H1 (cell line): ENCODE measurements at regions not wholly inside any gene's neighbourhood (a gene's known extent, or its start where the extent isn't known, plus 50 kb on each side); places are given as distances from the start of the nearest gene placed in this dataset.

Source experiments
- TF ChIP-seq, protein P1 (sequence below): fragments of 300-600 bp; sonication (generic); IDR thresholded peaks from 2 replicates; pipeline ENCODE4 v1.7.1; 2012; ENCODE audit warnings: low read length, moderate library complexity, mild to moderate bottlenecking, inconsistent platforms; ENCODE audit not compliant: insufficient replicate concordance

DNA sequence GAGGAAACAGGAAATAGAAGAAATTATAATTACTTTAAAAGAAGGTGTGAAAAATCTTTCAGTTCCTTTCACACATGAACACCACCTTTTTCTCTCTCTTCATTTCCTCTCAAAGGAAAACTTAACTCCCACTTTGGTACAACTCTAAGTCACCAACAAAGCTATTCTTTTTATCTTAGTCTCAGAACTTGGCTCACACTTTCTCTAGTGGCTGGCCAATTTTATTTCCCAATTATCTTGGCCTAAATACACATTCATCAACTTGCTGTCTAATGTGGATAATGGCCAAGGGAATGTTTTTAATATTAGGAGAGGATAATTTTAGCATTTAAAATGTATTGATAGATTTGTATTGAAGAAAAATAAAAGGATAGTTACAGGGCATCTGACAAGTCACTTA is 64.5 kb upstream of the NAV3 start (continued):
- TF ChIP-seq, protein P1, sequence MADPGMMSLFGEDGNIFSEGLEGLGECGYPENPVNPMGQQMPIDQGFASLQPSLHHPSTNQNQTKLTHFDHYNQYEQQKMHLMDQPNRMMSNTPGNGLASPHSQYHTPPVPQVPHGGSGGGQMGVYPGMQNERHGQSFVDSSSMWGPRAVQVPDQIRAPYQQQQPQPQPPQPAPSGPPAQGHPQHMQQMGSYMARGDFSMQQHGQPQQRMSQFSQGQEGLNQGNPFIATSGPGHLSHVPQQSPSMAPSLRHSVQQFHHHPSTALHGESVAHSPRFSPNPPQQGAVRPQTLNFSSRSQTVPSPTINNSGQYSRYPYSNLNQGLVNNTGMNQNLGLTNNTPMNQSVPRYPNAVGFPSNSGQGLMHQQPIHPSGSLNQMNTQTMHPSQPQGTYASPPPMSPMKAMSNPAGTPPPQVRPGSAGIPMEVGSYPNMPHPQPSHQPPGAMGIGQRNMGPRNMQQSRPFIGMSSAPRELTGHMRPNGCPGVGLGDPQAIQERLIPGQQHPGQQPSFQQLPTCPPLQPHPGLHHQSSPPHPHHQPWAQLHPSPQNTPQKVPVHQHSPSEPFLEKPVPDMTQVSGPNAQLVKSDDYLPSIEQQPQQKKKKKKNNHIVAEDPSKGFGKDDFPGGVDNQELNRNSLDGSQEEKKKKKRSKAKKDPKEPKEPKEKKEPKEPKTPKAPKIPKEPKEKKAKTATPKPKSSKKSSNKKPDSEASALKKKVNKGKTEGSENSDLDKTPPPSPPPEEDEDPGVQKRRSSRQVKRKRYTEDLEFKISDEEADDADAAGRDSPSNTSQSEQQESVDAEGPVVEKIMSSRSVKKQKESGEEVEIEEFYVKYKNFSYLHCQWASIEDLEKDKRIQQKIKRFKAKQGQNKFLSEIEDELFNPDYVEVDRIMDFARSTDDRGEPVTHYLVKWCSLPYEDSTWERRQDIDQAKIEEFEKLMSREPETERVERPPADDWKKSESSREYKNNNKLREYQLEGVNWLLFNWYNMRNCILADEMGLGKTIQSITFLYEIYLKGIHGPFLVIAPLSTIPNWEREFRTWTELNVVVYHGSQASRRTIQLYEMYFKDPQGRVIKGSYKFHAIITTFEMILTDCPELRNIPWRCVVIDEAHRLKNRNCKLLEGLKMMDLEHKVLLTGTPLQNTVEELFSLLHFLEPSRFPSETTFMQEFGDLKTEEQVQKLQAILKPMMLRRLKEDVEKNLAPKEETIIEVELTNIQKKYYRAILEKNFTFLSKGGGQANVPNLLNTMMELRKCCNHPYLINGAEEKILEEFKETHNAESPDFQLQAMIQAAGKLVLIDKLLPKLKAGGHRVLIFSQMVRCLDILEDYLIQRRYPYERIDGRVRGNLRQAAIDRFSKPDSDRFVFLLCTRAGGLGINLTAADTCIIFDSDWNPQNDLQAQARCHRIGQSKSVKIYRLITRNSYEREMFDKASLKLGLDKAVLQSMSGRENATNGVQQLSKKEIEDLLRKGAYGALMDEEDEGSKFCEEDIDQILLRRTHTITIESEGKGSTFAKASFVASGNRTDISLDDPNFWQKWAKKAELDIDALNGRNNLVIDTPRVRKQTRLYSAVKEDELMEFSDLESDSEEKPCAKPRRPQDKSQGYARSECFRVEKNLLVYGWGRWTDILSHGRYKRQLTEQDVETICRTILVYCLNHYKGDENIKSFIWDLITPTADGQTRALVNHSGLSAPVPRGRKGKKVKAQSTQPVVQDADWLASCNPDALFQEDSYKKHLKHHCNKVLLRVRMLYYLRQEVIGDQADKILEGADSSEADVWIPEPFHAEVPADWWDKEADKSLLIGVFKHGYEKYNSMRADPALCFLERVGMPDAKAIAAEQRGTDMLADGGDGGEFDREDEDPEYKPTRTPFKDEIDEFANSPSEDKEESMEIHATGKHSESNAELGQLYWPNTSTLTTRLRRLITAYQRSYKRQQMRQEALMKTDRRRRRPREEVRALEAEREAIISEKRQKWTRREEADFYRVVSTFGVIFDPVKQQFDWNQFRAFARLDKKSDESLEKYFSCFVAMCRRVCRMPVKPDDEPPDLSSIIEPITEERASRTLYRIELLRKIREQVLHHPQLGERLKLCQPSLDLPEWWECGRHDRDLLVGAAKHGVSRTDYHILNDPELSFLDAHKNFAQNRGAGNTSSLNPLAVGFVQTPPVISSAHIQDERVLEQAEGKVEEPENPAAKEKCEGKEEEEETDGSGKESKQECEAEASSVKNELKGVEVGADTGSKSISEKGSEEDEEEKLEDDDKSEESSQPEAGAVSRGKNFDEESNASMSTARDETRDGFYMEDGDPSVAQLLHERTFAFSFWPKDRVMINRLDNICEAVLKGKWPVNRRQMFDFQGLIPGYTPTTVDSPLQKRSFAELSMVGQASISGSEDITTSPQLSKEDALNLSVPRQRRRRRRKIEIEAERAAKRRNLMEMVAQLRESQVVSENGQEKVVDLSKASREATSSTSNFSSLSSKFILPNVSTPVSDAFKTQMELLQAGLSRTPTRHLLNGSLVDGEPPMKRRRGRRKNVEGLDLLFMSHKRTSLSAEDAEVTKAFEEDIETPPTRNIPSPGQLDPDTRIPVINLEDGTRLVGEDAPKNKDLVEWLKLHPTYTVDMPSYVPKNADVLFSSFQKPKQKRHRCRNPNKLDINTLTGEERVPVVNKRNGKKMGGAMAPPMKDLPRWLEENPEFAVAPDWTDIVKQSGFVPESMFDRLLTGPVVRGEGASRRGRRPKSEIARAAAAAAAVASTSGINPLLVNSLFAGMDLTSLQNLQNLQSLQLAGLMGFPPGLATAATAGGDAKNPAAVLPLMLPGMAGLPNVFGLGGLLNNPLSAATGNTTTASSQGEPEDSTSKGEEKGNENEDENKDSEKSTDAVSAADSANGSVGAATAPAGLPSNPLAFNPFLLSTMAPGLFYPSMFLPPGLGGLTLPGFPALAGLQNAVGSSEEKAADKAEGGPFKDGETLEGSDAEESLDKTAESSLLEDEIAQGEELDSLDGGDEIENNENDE = no peak
